HG03095 (cell line): ENCODE measurements at regions not wholly inside any gene's neighbourhood (a gene's known extent, or its start where the extent isn't known, plus 50 kb on each side); places are given as distances from the start of the nearest gene placed in this dataset.

Experiments
- ATAC-seq: cut with Tn5 transposase; IDR thresholded peaks from one replicate; pipeline ENCODE4 v1.9.1; 2021; ENCODE audit warnings: moderate library complexity; ENCODE audit not compliant: unreplicated experiment

DNA sequence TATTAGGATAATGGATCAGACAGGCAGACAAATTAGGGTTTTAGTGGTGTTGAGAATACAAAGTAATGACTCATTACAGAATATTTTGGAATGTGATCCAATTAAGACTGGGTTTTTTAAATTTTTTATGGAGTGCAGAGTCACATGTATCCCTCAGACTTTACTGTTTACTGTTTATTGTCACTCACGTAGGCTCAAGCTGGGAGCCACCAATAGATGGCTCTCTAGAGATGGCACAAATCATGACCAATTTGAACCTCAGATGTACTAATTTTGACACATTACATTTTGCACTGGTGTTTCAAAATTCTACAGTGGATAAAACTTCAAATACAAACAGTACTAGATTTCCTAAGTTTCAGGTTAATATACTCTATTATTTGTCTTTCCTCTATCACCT lies 53.6 kb upstream of the ANO3 start:
- no peak for ATAC-seq
